ES-I3 (cell line): ENCODE measurements at regions not wholly inside any gene's neighbourhood (a gene's known extent, or its start where the extent isn't known, plus 50 kb on each side); places are given as distances from the start of the nearest gene placed in this dataset.

Experiments
- H3K36me3 ChIP-seq: 2 replicates; pipeline ENCODE4 v1.6.1; 2013; ENCODE audit warnings: mild to moderate bottlenecking, low read length, control low read depth, moderate library complexity; ENCODE audit not compliant: insufficient read depth
- H3K4me1 ChIP-seq: 2 replicates; pipeline ENCODE4 v1.6.1; 2013; ENCODE audit warnings: mild to moderate bottlenecking, control low read depth, low read length; ENCODE audit not compliant: insufficient read depth
- H3K9ac ChIP-seq: 2 replicates; pipeline ENCODE4 v1.6.1; 2013; ENCODE audit warnings: low read depth, mild to moderate bottlenecking, low read length, moderate library complexity
- H3K9me3 ChIP-seq: 2 replicates; pipeline ENCODE4 v1.6.1; 2013; ENCODE audit warnings: mild to moderate bottlenecking, low read length, moderate library complexity; ENCODE audit not compliant: control insufficient read depth, insufficient read depth

DNA sequence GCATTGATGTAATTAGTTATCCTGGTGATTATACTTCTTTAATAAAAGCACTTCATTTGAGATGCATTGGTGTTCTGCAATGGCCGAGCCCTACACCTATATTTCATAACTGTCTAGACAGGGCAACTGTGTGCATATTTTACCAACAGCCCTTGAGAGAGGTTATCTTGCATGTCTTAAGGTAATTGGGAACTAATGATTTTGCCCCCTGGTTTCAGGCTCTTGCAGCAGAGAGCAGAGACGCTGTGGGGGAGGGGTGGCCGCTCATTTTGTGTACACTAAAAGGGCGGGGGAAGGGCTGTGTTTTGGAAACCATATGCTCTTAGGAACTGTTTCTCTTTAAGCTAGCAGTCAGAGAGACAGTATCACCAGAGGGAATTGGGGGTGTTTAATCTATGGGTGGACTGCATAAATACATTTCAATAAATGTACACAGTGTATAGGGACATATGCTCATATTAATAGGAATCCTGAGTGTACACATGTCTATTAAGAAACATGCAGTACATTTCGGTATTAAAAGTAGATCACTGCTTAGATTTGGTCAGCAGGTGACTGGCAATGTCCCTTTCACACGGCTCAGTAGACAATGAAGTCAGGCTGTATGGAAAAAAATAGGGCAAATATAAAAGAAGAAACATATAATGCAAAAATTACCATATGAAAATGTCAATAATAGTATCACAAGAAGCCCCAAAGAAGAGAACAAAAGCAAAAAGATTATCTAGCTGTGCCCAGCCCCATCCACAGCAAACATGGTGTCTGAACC is 402.9 kb upstream of the CITED2 start:
- H3K4me1 ChIP-seq: peaks cover 28% of the 10 kb centered on the region
- H3K9ac ChIP-seq: no peak overlapping the region

DNA sequence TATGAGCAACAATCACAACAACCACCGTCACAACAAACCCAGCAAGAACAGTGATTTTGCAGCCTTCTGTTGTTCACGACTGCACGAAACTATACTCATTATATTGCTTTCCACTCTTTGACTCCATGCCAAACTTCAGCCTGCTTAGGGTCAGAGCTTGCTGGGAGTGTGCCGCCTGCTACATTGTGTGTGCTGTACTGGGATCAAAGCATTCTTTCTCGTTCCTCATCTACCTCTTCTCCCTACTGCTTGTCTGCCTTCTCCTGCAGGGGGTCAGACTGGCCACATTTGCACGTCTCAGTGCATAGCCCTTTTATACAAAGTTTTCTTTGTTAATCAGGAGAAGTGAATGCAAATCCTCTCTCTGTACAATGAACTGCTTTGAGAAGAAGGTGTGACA is 401.6 kb upstream of the CITED2 start:
- Histone ChIP-seq H3K9ac (no peak overlapping the region), H3K4me1 (peaks cover 28% of the 10 kb centered on the region), H3K36me3 (no peaks in the 10 kb centered on the region), H3K9me3 (no peaks in the 10 kb centered on the region)

More for the DNA sequence above, 402.9 kb upstream of the CITED2 start:
- no peaks in the 10 kb centered on the region for H3K9me3 ChIP-seq
- no peaks in the 10 kb centered on the region for H3K36me3 ChIP-seq

DNA sequence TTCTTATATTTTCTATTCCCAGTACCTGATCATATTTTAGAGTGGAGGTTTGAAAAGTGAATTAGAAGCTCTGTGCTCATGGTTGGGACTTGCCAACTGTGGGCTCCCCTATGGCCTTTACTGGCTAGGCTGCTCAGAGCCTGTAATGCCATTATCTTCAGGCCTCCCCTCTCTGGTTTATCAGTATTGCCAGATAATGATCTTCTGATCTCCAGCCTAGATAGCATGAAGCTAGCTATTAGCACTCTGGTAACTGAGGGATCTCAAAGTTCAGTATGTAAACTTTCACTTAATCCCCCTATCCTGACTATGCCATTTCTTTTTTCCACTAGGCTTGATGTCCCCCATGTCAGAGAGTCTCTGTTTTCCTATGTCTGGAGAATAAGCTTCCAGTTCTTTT is 393.7 kb upstream of the CITED2 start:
- Histone ChIP-seq H3K9ac (no peak overlapping the region), H3K36me3 (no peaks in the 10 kb centered on the region), H3K4me1 (peaks cover 13% of the 10 kb centered on the region; the same call in 1 of the 2 replicates), H3K9me3 (no peaks in the 10 kb centered on the region)

DNA sequence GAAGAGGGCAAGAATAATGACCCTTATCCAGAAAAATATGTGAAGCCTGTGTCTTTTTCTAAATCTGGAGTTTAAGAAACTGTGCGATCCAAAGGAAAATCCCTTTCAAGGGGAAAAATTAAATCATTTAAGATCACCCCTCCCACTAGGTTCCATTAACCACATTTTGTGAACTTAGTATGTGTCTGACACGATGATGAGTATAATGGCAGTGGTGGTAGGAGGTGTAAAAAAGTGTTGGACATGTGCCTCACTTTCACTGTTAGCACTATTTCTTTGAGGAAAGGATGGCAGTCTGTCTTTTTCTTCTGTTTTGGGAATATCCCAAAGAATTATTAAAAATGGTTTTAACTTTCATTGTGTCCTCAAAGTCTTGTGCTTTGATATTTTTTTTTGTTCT is 392.3 kb upstream of the CITED2 start:
- no peak overlapping the region for H3K9ac ChIP-seq
- H3K36me3 ChIP-seq: no peaks in the 10 kb centered on the region
- H3K4me1 ChIP-seq: peaks cover 16% of the 10 kb centered on the region; the same call in 1 of the 2 replicates
- no peaks in the 10 kb centered on the region for H3K9me3 ChIP-seq

DNA sequence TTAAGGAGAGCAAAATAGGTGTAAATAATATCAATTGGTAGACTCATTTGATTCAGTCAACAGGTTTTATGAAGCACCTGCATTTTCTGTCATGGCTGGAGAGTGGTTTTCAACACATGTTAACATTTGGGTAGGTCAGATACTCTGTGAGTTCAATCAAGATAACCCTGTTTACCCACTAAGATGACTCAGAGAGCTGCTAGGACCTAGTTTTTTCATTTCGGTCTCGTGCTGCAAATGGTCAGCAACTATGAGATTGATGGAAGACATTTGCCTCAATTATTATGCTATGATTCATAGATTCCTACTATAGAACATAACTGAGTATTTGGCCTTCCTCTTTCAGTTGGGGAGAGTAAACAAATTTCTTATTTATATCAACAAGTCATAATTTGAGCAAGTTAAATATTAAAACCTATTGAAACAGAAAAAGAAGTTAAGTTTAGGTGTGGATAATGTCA is 391.4 kb upstream of the CITED2 start:
- Histone ChIP-seq H3K4me1 (peaks cover 16% of the 10 kb centered on the region; the same call in 1 of the 2 replicates), H3K36me3 (no peaks in the 10 kb centered on the region), H3K9ac (no peak overlapping the region), H3K9me3 (no peaks in the 10 kb centered on the region)

DNA sequence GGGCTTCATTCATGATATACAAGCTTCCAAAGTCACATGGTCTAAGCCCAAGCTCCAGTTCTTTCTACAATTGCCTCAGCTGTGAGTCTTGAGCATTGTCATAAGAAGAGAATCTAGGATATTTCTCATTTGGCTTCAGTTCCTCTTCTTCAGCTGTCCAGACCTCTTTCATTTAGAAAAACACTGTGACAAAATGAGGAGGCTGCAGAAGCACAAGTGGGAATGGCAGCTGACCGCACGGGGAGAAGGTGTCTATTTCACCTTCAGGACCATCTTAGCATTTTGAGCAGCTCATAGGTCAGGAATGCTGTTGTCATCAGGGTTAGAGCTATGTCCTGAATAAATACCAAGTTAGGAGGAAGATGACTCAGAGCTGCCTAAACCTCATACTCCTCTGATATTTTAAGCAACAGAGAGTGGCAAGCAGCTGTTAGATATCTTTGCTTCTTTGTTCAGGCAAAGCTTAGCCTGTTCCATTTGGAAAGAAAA is 390.1 kb upstream of the CITED2 start:
- Histone ChIP-seq H3K4me1 (peaks cover 16% of the 10 kb centered on the region; the same call in 1 of the 2 replicates), H3K9ac (no peak overlapping the region), H3K36me3 (no peaks in the 10 kb centered on the region), H3K9me3 (no peaks in the 10 kb centered on the region)

DNA sequence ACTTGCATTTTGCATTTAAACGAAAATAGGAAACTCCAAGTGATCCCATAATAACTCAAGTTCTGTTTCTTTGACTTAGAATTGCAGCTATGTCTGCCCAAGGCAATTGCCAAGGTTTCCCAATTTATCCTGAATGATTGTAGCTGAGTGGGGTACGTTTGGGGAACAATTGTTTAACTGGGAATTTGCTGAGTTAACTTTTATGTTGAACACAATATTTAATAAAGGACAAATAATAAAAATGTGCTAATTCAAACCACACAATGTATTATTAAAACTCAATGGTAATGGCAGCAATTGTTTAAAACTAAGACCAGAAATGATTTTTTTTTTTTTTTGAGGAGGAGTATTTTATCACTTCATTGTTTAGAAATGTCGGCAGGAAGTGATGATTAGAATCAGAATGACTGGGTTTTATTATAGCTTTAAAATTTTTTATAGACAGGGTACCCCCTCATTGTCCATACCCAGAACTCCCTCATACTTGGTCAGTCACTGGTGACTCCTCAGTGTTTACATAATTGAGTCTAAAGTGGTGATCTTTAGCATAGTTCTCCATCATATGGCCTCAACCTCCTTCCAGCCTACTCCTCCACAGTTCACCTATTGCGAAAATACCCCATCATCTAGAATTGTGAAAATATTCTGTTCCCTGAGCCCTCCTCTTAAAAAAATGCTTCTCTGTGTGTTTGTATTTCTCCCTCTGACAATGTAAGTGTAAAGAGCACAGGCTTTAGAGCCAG is 389.2 kb upstream of the CITED2 start:
- H3K9ac ChIP-seq: no peak overlapping the region
- no peaks in the 10 kb centered on the region for H3K36me3 ChIP-seq
- peaks cover 16% of the 10 kb centered on the region; the same call in 1 of the 2 replicates for H3K4me1 ChIP-seq
- no peaks in the 10 kb centered on the region for H3K9me3 ChIP-seq

DNA sequence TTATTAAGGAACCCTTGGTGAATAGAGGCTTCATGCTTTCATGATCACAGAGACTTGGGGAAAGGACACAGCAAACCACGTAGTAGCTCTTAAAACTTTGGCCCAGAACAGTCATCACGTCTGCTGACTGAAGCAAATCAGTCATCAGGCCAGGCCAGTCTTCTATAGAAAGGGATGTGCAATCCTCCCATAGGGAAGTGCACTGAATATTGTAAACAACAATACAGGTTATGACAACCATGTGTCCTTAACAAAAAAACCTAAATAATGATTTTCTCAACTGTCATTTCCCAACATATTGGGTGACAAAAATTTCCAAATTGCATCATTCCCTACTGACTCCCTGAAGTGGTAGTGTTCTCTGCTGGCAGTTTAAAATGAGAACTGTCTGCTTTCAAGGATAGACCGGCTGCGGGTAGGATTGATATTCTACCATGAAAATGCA is 388.2 kb upstream of the CITED2 start:
- Histone ChIP-seq H3K4me1 (peaks cover 16% of the 10 kb centered on the region; the same call in 1 of the 2 replicates), H3K36me3 (no peaks in the 10 kb centered on the region), H3K9me3 (no peaks in the 10 kb centered on the region), H3K9ac (no peak overlapping the region)

DNA sequence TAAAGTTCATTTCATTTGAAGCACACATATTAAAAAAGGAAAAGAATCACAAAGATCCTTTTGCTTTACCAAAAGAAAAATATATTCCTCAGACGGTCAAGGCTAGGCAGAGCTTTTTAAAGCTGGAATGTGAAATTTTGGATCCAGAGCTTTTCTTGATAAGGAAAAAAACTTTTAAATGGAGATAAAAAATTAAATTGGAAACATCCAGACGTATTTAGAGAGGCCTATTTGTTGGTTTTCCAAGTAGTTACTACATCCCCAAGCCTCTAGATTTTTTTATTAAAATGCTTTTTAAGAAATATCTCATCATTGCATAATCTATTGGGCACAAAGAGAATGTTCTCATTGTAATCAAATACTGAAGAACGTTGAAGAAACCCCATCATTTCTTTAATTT is 385.7 kb upstream of the CITED2 start:
- Histone ChIP-seq H3K9me3 (no peaks in the 10 kb centered on the region), H3K9ac (no peak overlapping the region), H3K36me3 (no peaks in the 10 kb centered on the region), H3K4me1 (peaks cover 16% of the 10 kb centered on the region)

DNA sequence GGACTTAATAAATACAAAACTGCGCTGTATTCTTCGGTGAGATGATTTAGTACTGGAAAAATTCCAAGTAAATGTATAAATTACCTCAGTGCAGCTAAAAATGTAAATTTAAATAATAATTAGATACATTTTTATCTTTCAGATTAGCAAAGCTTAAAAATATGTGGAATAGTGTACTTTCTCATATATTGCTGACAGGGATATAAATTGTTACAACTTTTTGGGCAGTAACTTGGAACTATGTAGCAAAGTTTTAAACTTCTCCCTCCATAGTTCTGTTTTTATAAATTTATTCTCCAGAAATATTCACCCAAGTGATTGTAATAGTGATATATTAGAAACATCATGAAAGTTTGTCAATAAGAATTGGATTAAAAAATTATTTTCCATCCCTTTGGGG is 384.6 kb upstream of the CITED2 start:
- no peak overlapping the region for H3K9ac ChIP-seq
- no peaks in the 10 kb centered on the region for H3K36me3 ChIP-seq
- no peaks in the 10 kb centered on the region for H3K9me3 ChIP-seq
- H3K4me1 ChIP-seq: peaks cover 12% of the 10 kb centered on the region

DNA sequence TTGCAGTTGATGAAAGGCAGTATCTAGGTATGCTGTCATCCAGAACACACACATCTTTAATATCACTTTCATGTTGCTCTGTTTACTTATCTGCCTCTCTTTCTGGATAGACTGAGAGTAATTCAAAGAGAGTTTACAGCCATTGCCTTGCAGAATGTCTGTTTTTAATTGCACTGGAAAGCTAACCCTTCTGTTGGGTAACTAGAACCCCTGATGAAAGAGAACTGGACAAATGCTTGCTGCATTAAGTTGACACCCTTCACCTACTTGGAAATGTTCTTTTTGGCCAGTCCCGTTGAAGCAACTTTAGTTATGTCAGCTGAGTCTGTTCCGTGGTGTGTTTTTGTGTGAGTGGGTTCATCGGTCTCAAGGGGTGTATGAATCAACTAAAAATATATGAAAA is 383.8 kb upstream of the CITED2 start:
- Histone ChIP-seq H3K36me3 (no peaks in the 10 kb centered on the region), H3K9ac (no peak overlapping the region), H3K9me3 (no peaks in the 10 kb centered on the region), H3K4me1 (peaks cover 8% of the 10 kb centered on the region)

DNA sequence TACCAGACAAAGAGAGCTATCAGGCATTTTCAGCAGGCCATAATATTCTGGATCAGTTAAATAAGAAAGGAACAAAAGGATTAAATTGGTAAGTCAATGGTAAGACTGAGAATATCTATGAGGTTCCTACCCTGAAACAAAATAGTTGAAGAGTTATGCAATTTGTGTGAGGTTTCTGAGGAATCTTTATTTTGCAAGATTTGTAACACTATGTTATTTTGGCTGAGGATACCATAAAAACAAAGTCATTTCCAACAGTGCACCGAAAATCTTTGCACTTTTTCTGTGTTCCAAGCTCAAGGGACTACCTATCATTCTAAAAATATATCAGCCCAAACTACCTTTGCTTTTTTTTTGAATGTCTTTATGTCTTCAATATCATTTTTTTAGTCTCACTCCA is 383.3 kb upstream of the CITED2 start:
- Histone ChIP-seq H3K9me3 (no peaks in the 10 kb centered on the region), H3K36me3 (no peaks in the 10 kb centered on the region), H3K9ac (no peak overlapping the region), H3K4me1 (peaks cover 9% of the 10 kb centered on the region)

DNA sequence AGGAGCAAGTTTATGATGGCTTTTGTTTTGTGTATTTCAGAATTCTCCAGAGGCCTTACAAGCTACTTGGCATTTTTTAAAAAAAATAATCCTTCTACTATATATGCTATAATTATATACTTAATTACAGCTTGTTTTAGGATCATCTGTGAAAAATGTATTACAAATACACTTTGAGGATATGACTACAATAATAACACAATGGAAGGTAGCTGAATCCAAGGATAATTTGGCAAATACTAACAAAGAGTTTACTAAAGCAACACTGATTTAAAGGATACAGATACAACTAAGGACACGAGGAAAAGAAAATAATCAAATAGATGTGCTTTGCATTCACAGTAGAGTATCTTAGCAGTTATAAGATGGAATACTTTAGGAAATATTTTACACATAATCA is 381.9 kb upstream of the CITED2 start:
- no peaks in the 10 kb centered on the region for H3K36me3 ChIP-seq
- H3K4me1 ChIP-seq: peaks cover 9% of the 10 kb centered on the region
- no peaks in the 10 kb centered on the region for H3K9me3 ChIP-seq
- H3K9ac ChIP-seq: no peak overlapping the region

DNA sequence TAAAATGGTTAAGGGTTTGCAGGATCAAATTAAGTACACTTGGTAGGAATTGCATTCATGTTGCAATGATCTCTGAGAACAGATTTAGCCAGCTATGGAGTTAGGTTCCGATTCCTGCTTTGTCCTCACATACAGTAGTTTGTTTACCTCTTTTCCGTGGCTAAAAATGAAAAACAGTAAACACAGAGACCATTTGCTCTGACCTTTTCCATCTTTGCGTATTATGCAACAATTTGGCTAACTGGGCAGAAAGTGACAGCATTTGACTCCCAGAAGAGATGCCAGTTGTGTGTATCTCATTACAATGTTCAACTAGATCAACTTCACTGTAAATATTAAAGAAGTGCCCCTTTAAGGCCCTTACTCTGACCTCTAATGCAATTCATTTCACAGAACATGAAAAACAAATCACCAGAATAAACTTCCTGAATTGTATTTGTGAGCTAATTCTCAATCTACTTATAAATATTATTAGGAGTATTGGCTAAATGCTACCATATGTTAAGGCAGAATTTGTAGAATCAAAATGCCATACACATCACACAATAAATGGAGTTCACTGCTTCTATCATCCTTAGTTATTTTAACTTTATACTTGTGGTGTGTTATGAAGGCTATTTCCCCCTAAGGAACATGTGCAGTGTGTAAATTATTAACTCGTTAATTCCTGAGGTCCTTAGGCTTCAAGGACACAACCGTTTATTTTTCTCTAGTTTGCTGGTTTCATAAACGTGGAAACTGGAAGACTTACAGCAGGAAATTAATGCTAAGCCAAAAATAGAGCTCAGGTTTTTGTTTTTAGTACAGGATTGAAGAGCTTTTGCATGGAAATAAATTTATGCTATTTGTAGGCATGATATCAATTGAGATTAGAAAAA is 380.7 kb upstream of the CITED2 start:
- Histone ChIP-seq H3K9me3 (no peaks in the 10 kb centered on the region), H3K9ac (no peak overlapping the region), H3K4me1 (peaks cover 9% of the 10 kb centered on the region), H3K36me3 (no peaks in the 10 kb centered on the region)
